HepG2 (cell line): ENCODE measurements at regions not wholly inside any gene's neighbourhood (a gene's known extent, or its start where the extent isn't known, plus 50 kb on each side); places are given as distances from the start of the nearest gene placed in this dataset.

Experiments
- ATAC-seq: fragments of 200-7000 bp; cut with Tn5 transposase; 3 replicates; pipeline ENCODE4 v1.9.1; 2020; ENCODE audit warnings: mild to moderate bottlenecking, moderate library complexity
- BruUV-seq: library from RNA; stranded (reverse); fragments of 400-500 nt; replicated peaks from 2 replicates; lab custom pipeline; 2021; lab: Mats Ljungman, UMichigan
- CTCF ChIA-PET: fragments of 300-600 bp; formaldehyde crosslinking; extraction: SDS; loops from one replicate; lab custom pipeline; 2021; ENCODE audit warnings: low total read pairs, inconsistent platforms, low intra/inter-chr PET ratio; lab: Yijun Ruan, JAX
- POLR2A ChIA-PET: fragments of 350-600 bp; sonication (Branson Sonifier 250); formaldehyde crosslinking; loops from one replicate; lab custom pipeline; 2020; ENCODE audit warnings: antibody characterized with exemption, inconsistent platforms; lab: Yijun Ruan, JAX
- DNase-seq: peaks from one replicate; pipeline ENCODE4 v3.0.0-alpha.2; 2015; ENCODE audit warnings: low spot score
- FAIRE-seq: peaks from 3 replicates; lab custom pipeline; 2011; peaks lifted over from hg19 to GRCh38; lab: Jason Lieb, UNC
- H2AFZ ChIP-seq: one replicate; pipeline ENCODE4 v1.6.1; 2011; ENCODE audit warnings: low read length, inconsistent platforms
- H3K27ac ChIP-seq: fragments of 300-600 bp; 3 replicates; pipeline ENCODE4 v1.8.0; 2011; ENCODE audit warnings: mixed run types, mild to moderate bottlenecking, mixed read lengths, low read length, inconsistent platforms; ENCODE audit not compliant: insufficient read depth; ENCODE audit errors: extremely low read length
- H3K27me3 ChIP-seq, 2 experiments: fragments of 200-600 bp in 1 of 2; 2 replicates in 1 of 2; 3 replicates in 1 of 2; pipeline versions ENCODE4 v1.6.0 to v1.8.0; 2011; ENCODE audit warnings: low read length in 2 of 2, mild to moderate bottlenecking in 2 of 2, moderate library complexity in 2 of 2, inconsistent platforms in 1 of 2; ENCODE audit not compliant: insufficient read depth in 2 of 2, control insufficient read depth in 1 of 2
- H3K36me3 ChIP-seq, 2 experiments: fragments of 200-600 bp in 1 of 2; replicated peaks in 1 of 2; 2 replicates in 1 of 2; 3 replicates in 1 of 2; pipeline versions ENCODE4 v1.5.1 to v1.8.0; 2011; ENCODE audit warnings: low read length in 2 of 2, inconsistent platforms in 1 of 2; ENCODE audit not compliant: insufficient read depth in 2 of 2, control insufficient read depth in 1 of 2
- H3K4me1 ChIP-seq: 2 replicates; pipeline ENCODE4 v1.5.1; 2012; ENCODE audit warnings: low read length, inconsistent platforms; ENCODE audit not compliant: insufficient read depth
- H3K4me2 ChIP-seq: 2 replicates; pipeline ENCODE4 v1.6.0; 2011; ENCODE audit warnings: low read depth, low read length, inconsistent platforms
- H3K4me3 ChIP-seq, 3 experiments: fragments of 200-600 bp in 1 of 3; sonication (generic), shearing (Covaris generic) in 1 of 3; replicated peaks in 1 of 3; 2 replicates each; pipeline ENCODE4 v1.5.1; 2011 to 2016; ENCODE audit warnings: low read length in 3 of 3, inconsistent platforms in 2 of 3, low read depth in 2 of 3, mild to moderate bottlenecking in 2 of 3, control low read depth in 1 of 3, mixed read lengths in 1 of 3; ENCODE audit not compliant: insufficient read depth in 1 of 3
- H3K79me2 ChIP-seq: one replicate; pipeline ENCODE4 v1.6.1; 2011; ENCODE audit warnings: low read length, inconsistent platforms; ENCODE audit not compliant: insufficient read depth
- H3K9ac ChIP-seq: 2 replicates; pipeline ENCODE4 v1.6.0; 2011; ENCODE audit warnings: mild to moderate bottlenecking, low read depth, low read length, inconsistent platforms; ENCODE audit not compliant: insufficient read depth
- H3K9me3 ChIP-seq: 2 replicates; pipeline ENCODE4 v1.5.1; 2012; ENCODE audit warnings: mild to moderate bottlenecking, low read length
- H4K20me1 ChIP-seq: 2 replicates; pipeline ENCODE4 v1.6.0; 2011; ENCODE audit warnings: inconsistent platforms, mild to moderate bottlenecking, low read length, moderate library complexity; ENCODE audit not compliant: insufficient read depth
- CERS6 ChIP-seq: sonication (generic); formaldehyde crosslinking; IDR thresholded peaks from 2 replicates; pipeline ENCODE4 v1.5.0; 2020; ENCODE audit warnings: missing genetic modification reagents
- ELF4 ChIP-seq: sonication (generic); formaldehyde crosslinking; IDR thresholded peaks from 2 replicates; pipeline ENCODE4 v1.5.0; 2020; ENCODE audit warnings: missing genetic modification reagents, mild to moderate bottlenecking, moderate library complexity, borderline replicate concordance
- HES4 ChIP-seq: sonication (generic); formaldehyde crosslinking; IDR thresholded peaks from 2 replicates; pipeline ENCODE4 v1.9.0; 2021; ENCODE audit warnings: mild to moderate bottlenecking, missing genetic modification reagents, borderline replicate concordance
- JDP2 ChIP-seq: sonication (generic); formaldehyde crosslinking; IDR thresholded peaks from 2 replicates; pipeline ENCODE4 v1.8.1; 2022; ENCODE audit warnings: missing genetic modification reagents, borderline replicate concordance
- KLF15 ChIP-seq: sonication (generic); formaldehyde crosslinking; IDR thresholded peaks from 2 replicates; pipeline ENCODE4 v1.8.1; 2023; ENCODE audit warnings: borderline replicate concordance, mild to moderate bottlenecking, inconsistent platforms, missing genetic modification reagents, mixed read lengths
- MAX ChIP-seq: IDR thresholded peaks from 2 replicates; pipeline ENCODE4 v1.6.1; 2012; ENCODE audit warnings: inconsistent platforms
- NPAS2 ChIP-seq: sonication (generic); formaldehyde crosslinking; IDR thresholded peaks from 2 replicates; pipeline ENCODE4 v1.8.0; 2022; ENCODE audit warnings: mild to moderate bottlenecking, missing genetic modification reagents, borderline replicate concordance
- PAX8 ChIP-seq: sonication (generic); formaldehyde crosslinking; IDR thresholded peaks from 2 replicates; pipeline ENCODE4 v1.8.0; 2022; ENCODE audit warnings: mild to moderate bottlenecking, missing genetic modification reagents, borderline replicate concordance
- SP4 ChIP-seq: sonication (generic); formaldehyde crosslinking; IDR thresholded peaks from 2 replicates; pipeline ENCODE4 v1.8.1; 2023; ENCODE audit warnings: mild to moderate bottlenecking, missing genetic modification reagents
- TBL1XR1 ChIP-seq: fragments of 150-350 bp; IDR thresholded peaks from 2 replicates; pipeline ENCODE4 v1.6.1; 2014; ENCODE audit warnings: borderline replicate concordance, low read length; ENCODE audit not compliant: partially characterized antibody
- ZEB1 ChIP-seq: IDR thresholded peaks from 2 replicates; pipeline ENCODE4 v1.6.1; 2012; ENCODE audit warnings: mild to moderate bottlenecking, low read depth, inconsistent platforms; ENCODE audit not compliant: insufficient replicate concordance
- ZNF451 ChIP-seq: sonication (generic); formaldehyde crosslinking; IDR thresholded peaks from 2 replicates; pipeline ENCODE4 v1.5.0; 2020; ENCODE audit warnings: mild to moderate bottlenecking, missing genetic modification reagents
- in situ Hi-C: cut with HindIII; loops from 2 replicates; pipeline ENCODE4 v1.10.0; 2017; ENCODE audit warnings: low pct_unique_long_range_greater_than_20kb; ENCODE audit not compliant: extremely low pct_ligation_motif_present
- intact Hi-C: fragments of 100-400 bp; cut with micrococcal nuclease; formaldehyde crosslinking; loops from one replicate; pipeline ENCODE4 v1.10.0; 2022; ENCODE audit not compliant: unreplicated experiment
- TF ChIP-seq, protein P1 (sequence below): sonication (generic); formaldehyde crosslinking; IDR thresholded peaks from 2 replicates; pipeline ENCODE4 v1.4.0; 2020; ENCODE audit warnings: missing genetic modification reagents

DNA sequence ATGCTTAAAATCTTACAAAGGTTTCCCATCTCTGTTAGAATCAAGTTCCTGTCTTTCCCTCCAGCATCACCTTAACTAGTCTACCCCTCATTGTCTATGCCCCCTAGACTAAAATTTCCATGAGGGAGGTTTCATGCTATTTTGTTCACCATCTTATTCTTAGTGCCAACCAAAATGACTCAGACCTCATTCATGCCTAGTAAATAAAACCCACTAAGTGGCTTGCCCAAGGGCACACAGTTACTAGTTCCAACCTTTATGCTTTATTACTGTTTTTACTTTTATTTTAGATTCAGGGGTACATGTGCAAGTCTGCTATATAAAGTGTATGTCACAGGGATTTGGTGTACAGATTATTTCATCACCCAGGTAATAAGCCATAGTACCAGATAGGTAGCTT lies 469.1 kb upstream of the FAT3 start:
- ATAC-seq (no peak), FAIRE-seq (no peak), DNase-seq (no peak)
- Histone ChIP-seq H3K27ac (no peak overlapping the region), H3K79me2 (no peaks in the 10 kb centered on the region), H3K4me2 (no peak overlapping the region), H3K4me3 (no peak overlapping the region), H3K4me1 (no peaks in the 10 kb centered on the region), H4K20me1 (no peaks in the 10 kb centered on the region), H3K9me3 (peaks cover 81% of the 10 kb centered on the region), H3K36me3 (no peaks in the 10 kb centered on the region), H3K9ac (no peak overlapping the region), H2AFZ (no peak overlapping the region), H3K27me3 (no peaks in the 10 kb centered on the region)
- TF ChIP-seq JDP2 (CRISPR knock-in tag) (no peak), SP4 (no peak), TBL1XR1 (no peak), HES4 (CRISPR knock-in tag) (no peak), PAX8 (no peak), ELF4 (CRISPR knock-in tag) (no peak), KLF15 (CRISPR knock-in tag) (no peak), CERS6 (CRISPR knock-in tag) (no peak), ZNF451 (CRISPR knock-in tag) (no peak), MAX (no peak), ZEB1 (no peak), NPAS2 (CRISPR knock-in tag) (no peak)
- TF ChIP-seq, protein P1, sequence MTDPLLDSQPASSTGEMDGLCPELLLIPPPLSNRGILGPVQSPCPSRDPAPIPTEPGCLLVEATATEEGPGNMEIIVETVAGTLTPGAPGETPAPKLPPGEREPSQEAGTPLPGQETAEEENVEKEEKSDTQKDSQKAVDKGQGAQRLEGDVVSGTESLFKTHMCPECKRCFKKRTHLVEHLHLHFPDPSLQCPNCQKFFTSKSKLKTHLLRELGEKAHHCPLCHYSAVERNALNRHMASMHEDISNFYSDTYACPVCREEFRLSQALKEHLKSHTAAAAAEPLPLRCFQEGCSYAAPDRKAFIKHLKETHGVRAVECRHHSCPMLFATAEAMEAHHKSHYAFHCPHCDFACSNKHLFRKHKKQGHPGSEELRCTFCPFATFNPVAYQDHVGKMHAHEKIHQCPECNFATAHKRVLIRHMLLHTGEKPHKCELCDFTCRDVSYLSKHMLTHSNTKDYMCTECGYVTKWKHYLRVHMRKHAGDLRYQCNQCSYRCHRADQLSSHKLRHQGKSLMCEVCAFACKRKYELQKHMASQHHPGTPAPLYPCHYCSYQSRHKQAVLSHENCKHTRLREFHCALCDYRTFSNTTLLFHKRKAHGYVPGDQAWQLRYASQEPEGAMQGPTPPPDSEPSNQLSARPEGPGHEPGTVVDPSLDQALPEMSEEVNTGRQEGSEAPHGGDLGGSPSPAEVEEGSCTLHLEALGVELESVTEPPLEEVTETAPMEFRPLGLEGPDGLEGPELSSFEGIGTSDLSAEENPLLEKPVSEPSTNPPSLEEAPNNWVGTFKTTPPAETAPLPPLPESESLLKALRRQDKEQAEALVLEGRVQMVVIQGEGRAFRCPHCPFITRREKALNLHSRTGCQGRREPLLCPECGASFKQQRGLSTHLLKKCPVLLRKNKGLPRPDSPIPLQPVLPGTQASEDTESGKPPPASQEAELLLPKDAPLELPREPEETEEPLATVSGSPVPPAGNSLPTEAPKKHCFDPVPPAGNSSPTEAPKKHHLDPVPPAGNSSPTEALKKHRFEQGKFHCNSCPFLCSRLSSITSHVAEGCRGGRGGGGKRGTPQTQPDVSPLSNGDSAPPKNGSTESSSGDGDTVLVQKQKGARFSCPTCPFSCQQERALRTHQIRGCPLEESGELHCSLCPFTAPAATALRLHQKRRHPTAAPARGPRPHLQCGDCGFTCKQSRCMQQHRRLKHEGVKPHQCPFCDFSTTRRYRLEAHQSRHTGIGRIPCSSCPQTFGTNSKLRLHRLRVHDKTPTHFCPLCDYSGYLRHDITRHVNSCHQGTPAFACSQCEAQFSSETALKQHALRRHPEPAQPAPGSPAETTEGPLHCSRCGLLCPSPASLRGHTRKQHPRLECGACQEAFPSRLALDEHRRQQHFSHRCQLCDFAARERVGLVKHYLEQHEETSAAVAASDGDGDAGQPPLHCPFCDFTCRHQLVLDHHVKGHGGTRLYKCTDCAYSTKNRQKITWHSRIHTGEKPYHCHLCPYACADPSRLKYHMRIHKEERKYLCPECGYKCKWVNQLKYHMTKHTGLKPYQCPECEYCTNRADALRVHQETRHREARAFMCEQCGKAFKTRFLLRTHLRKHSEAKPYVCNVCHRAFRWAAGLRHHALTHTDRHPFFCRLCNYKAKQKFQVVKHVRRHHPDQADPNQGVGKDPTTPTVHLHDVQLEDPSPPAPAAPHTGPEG (CRISPR knock-in tag) = no peak
- intact Hi-C loops (no loop called here), in situ Hi-C loops (no loop called here)
- no TSS peak for BruUV-seq
- POLR2A ChIA-PET = no interaction called here
- CTCF ChIA-PET = no interaction called here
